Effector memory CD8-positive, alpha-beta T cell (primary cell): ENCODE measurements at regions not wholly inside any gene's neighbourhood (a gene's known extent, or its start where the extent isn't known, plus 50 kb on each side); places are given as distances from the start of the nearest gene placed in this dataset.

Experiments used
- ATAC-seq: fragments of 150-1000 bp; cut with Tn5 transposase; replicated peaks from 2 replicates; pipeline ENCODE4 v1.10.0; 2021; ENCODE audit warnings: mild to moderate bottlenecking, moderate library complexity
- DNase-seq, 3 experiments: peaks; one replicate each; pipeline ENCODE4 v3.0.0; 2021
- H3K27ac Mint-ChIP-seq, 2 donors: one replicate each; pipeline ENCODE4 v1.8.0; 2022; ENCODE audit warnings: mild to moderate bottlenecking in 2 of 2, mixed read lengths in 2 of 2, moderate library complexity in 2 of 2
- H3K27me3 Mint-ChIP-seq, 2 donors: one replicate each; pipeline ENCODE4 v1.8.0; 2022; ENCODE audit warnings: mixed read lengths in 2 of 2
- H3K36me3 Mint-ChIP-seq: one replicate; pipeline ENCODE4 v1.8.0; 2022; ENCODE audit warnings: mild to moderate bottlenecking, moderate library complexity, mixed read lengths; ENCODE audit not compliant: insufficient read depth
- H3K4me1 Mint-ChIP-seq, 2 donors: one replicate each; pipeline ENCODE4 v1.8.0; 2022; ENCODE audit warnings: low read depth in 2 of 2, mixed read lengths in 2 of 2
- H3K4me3 Mint-ChIP-seq, 2 donors: one replicate each; pipeline ENCODE4 v1.8.0; 2022; ENCODE audit warnings: mild to moderate bottlenecking in 2 of 2, mixed read lengths in 2 of 2, moderate library complexity in 2 of 2
- H3K9me3 Mint-ChIP-seq, 2 donors: one replicate each; pipeline ENCODE4 v1.8.0; 2022; ENCODE audit warnings: mixed read lengths in 2 of 2

DNA sequence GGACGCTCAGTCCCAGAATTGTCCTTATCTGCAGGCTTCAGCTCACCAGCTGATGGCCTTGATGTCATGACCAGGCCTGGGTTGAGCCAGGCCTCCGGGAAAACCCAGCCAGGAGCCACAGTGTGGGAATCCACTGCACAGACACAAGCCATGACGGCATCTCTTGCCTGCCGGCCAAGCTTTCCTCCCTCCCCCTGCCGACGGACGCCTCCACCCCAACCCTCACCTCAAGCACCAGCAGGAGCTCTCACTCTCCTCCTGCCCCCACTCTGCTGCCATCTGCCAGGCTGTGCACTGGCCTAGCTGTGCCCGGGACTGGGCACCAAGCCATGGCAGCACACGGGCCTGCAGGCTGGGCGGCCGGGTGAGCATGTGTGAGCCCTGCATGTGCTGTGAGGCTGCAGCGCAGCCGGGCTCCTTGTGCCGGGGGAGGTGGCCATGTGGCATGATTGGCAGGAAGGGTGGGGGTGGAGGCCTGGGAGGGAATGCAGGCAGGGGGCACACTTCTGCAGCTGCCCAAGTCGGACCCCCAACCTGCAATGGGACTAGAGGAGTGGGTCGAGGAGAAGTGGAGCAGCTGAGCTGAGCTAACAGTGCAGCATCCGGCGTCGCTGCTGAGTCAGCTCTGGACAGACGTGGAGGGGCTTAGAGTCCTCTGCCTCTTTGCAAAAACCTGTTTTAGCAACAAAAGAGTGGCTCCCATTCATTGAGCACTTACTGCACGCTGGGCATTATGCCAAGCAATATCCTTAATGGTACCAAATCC is 268.5 kb downstream of the CBLN1 start:
- no peak for ATAC-seq
- Mint-ChIP-seq H3K36me3 (no peaks in the 10 kb centered on the region), H3K27ac (no peak overlapping the region), H3K9me3 (peaks cover 3 to 19% of the 10 kb centered on the region in 2 donors), H3K4me3 (no peak overlapping the region), H3K4me1 (no peaks in the 10 kb centered on the region), H3K27me3 (no peaks in the 10 kb centered on the region)
- no peak for DNase-seq

GRCh38 chr16:49011901-49012300 is 269.7 kb downstream of the CBLN1 start:
- ATAC-seq = no peak
- Mint-ChIP-seq H3K4me3 (no peak overlapping the region), H3K4me1 (no peaks in the 10 kb centered on the region), H3K27ac (no peak overlapping the region), H3K27me3 (no peaks in the 10 kb centered on the region), H3K36me3 (no peaks in the 10 kb centered on the region), H3K9me3 (peaks cover 3 to 19% of the 10 kb centered on the region in 2 donors)
- no peak for DNase-seq

GRCh38 chr16:49010879-49011278 is 270.8 kb downstream of the CBLN1 start:
- Mint-ChIP-seq H3K4me3 (no peak overlapping the region), H3K9me3 (peaks cover 5 to 19% of the 10 kb centered on the region in 2 donors), H3K27ac (no peak overlapping the region), H3K36me3 (no peaks in the 10 kb centered on the region), H3K4me1 (no peaks in the 10 kb centered on the region), H3K27me3 (no peaks in the 10 kb centered on the region)
- ATAC-seq (no peak), DNase-seq (no peak)

DNA sequence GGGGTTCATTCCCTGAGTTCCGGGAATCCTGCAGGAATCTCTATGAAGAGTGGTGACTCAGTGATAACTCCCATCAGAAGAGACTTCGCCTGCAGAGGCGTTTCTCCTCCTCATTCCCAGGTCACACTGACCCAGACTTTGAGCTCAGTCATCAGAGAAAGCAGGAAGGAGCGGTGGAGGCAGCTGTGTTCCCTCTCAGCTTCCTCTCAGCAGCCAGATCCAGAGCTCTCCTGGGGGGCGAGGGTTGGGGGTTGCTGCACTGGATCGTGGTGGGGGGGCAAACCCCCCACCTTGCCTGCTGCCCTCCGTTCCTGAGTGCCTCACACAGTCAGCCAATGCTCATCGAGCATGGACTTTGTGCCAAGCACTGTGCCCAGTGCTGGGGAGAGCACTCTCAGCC is 271.2 kb downstream of the CBLN1 start:
- Mint-ChIP-seq H3K27me3 (no peaks in the 10 kb centered on the region), H3K9me3 (peaks cover 5 to 19% of the 10 kb centered on the region in 2 donors), H3K4me3 (no peak overlapping the region), H3K4me1 (no peaks in the 10 kb centered on the region), H3K27ac (no peak overlapping the region), H3K36me3 (no peaks in the 10 kb centered on the region)
- DNase-seq (no peak), ATAC-seq (no peak)

GRCh38 chr16:49009204-49009603 is 272.4 kb downstream of the CBLN1 start:
- no peak for ATAC-seq
- Mint-ChIP-seq H3K4me1 (no peaks in the 10 kb centered on the region), H3K36me3 (no peaks in the 10 kb centered on the region), H3K4me3 (no peak overlapping the region), H3K27ac (no peak overlapping the region), H3K9me3 (peaks cover 2 to 12% of the 10 kb centered on the region in 2 donors), H3K27me3 (no peaks in the 10 kb centered on the region)
- no peak for DNase-seq

GRCh38 chr16:49003992-49004391 is 277.6 kb downstream of the CBLN1 start:
- ATAC-seq (no peak), DNase-seq (no peak)
- Mint-ChIP-seq H3K9me3 (peaks cover 5 to 9% of the 10 kb centered on the region in 2 donors), H3K36me3 (no peaks in the 10 kb centered on the region), H3K27me3 (no peaks in the 10 kb centered on the region), H3K4me1 (no peaks in the 10 kb centered on the region), H3K27ac (no peak overlapping the region), H3K4me3 (no peak overlapping the region)

- no peak overlapping the region for H3K27ac Mint-ChIP-seq
- peaks cover 8 to 9% of the 10 kb centered on the region in 2 donors for H3K9me3 Mint-ChIP-seq
- H3K27me3 Mint-ChIP-seq = no peaks in the 10 kb centered on the region
- no peaks in the 10 kb centered on the region for H3K36me3 Mint-ChIP-seq
- no peak for DNase-seq
- no peak overlapping the region for H3K4me3 Mint-ChIP-seq
- no peak for ATAC-seq
- H3K4me1 Mint-ChIP-seq = no peaks in the 10 kb centered on the region
Observed at GRCh38 chr16:49003022-49003421, 278.6 kb downstream of the CBLN1 start.

GRCh38 chr16:49000594-49000993 is 281.0 kb downstream of the CBLN1 start:
- Mint-ChIP-seq H3K4me1 (no peaks in the 10 kb centered on the region), H3K4me3 (no peak overlapping the region), H3K9me3 (peaks cover 11 to 20% of the 10 kb centered on the region in 2 donors), H3K27me3 (no peaks in the 10 kb centered on the region), H3K27ac (no peak overlapping the region), H3K36me3 (peaks cover 6% of the 10 kb centered on the region)
- DNase-seq = no peak
- no peak for ATAC-seq

DNA sequence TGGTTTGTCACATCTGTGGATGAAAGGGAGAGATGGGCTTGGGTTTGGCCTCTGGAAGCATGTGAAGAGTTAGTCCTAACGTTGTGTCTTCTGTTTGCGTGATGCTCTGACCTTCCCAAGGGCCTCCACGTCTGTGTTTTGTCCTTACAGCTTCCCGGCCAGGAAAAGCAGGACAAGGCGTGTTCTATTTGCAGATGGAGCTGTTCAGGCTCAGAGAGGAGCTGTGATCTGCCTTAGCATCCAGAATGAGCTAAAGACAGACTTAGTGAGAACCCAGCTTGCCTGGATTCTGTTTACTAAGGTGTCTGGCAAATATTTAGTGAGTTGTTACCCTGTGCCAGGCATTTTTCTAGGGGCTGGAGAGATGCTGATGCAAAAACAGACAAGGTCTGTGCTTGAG is 282.1 kb downstream of the CBLN1 start:
- no peak overlapping the region for H3K4me3 Mint-ChIP-seq
- H3K9me3 Mint-ChIP-seq = peaks cover 11 to 26% of the 10 kb centered on the region in 2 donors
- H3K27ac Mint-ChIP-seq = no peak overlapping the region
- H3K27me3 Mint-ChIP-seq = no peaks in the 10 kb centered on the region
- no peaks in the 10 kb centered on the region for H3K4me1 Mint-ChIP-seq
- ATAC-seq (no peak), DNase-seq (no peak)
- H3K36me3 Mint-ChIP-seq = peaks cover 6% of the 10 kb centered on the region

DNA sequence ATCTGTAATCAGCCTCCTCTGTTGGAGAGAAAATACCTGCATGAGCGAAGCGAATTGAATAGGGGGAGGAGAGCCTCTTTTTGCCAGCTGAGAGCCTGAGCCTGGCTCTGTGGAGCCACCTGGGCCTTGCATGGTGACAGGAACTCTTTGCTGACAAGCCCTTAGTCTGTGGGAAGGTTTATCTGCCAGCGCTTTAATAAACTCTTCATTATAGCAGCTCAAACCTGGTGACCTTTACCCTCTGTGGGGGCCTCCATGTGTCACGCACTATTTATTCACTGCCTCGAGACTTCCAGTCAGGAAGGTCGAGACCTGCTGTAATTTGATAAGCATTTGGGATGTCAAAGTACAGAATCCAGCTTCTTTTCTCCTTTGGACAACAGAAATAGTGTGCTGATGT is 282.6 kb downstream of the CBLN1 start:
- peaks cover 13 to 25% of the 10 kb centered on the region in 2 donors for H3K9me3 Mint-ChIP-seq
- H3K27ac Mint-ChIP-seq = no peak overlapping the region
- peaks cover 6% of the 10 kb centered on the region for H3K36me3 Mint-ChIP-seq
- no peaks in the 10 kb centered on the region for H3K27me3 Mint-ChIP-seq
- no peak for DNase-seq
- no peak for ATAC-seq
- H3K4me3 Mint-ChIP-seq = no peak overlapping the region
- H3K4me1 Mint-ChIP-seq = no peaks in the 10 kb centered on the region

DNA sequence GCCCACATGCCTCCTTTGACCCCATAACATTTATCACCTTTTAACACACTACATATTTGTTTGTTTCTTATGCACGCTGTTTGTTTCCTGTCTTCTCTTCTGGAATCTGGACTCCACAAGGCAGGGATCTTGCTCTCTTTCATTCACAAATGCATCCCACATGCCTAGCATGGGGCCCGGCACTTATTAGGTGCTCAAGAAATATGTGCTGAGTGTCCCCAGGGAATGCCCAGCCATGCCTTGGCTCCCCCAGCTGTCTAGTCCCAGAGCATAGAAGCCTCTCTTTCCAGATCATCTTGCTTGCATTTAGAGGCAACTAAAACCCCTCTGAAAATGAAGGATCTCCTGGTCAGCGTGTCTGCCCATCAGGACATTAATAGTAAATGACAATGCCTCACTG is 283.7 kb downstream of the CBLN1 start:
- Mint-ChIP-seq H3K27me3 (no peaks in the 10 kb centered on the region), H3K36me3 (peaks cover 6% of the 10 kb centered on the region), H3K4me3 (no peak overlapping the region), H3K27ac (no peak overlapping the region), H3K4me1 (no peaks in the 10 kb centered on the region), H3K9me3 (peaks cover 9 to 21% of the 10 kb centered on the region in 2 donors)
- DNase-seq (no peak), ATAC-seq (no peak)

GRCh38 chr16:48997081-48997615 is 284.5 kb downstream of the CBLN1 start:
- Mint-ChIP-seq H3K4me1 (no peaks in the 10 kb centered on the region), H3K9me3 (peaks cover 6 to 21% of the 10 kb centered on the region in 2 donors), H3K4me3 (no peak overlapping the region), H3K27ac (no peak overlapping the region), H3K36me3 (peaks cover 6% of the 10 kb centered on the region), H3K27me3 (no peaks in the 10 kb centered on the region)
- ATAC-seq (no peak), DNase-seq (no peak)

DNA sequence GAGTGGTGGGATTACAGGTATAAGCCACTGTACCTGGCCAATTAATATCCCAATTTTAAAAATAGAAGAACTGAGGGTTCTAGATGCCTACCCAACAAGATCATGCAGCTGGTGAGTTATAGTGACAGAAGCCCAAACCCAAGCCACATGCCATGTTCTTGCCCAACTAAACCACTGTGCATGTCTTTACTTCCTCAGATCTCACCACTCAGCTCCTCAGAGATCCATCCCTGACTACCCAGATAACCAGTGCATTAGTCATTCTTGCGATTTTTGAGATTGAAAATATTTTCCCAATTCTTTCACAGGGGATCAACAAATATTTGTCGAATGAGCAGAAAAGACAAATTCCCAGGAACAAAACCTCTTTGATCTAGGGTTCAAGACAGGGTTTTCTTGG is 303.1 kb downstream of the CBLN1 start:
- Mint-ChIP-seq H3K4me1 (no peaks in the 10 kb centered on the region), H3K4me3 (no peak overlapping the region), H3K27ac (no peak overlapping the region), H3K27me3 (no peaks in the 10 kb centered on the region), H3K9me3 (peaks cover 6 to 24% of the 10 kb centered on the region in 2 donors), H3K36me3 (no peaks in the 10 kb centered on the region)
- ATAC-seq (no peak), DNase-seq (no peak)

- Mint-ChIP-seq H3K4me3 (no peak overlapping the region), H3K9me3 (peaks cover 4 to 8% of the 10 kb centered on the region in 2 donors), H3K36me3 (no peaks in the 10 kb centered on the region), H3K27me3 (no peaks in the 10 kb centered on the region), H3K27ac (no peak overlapping the region), H3K4me1 (no peaks in the 10 kb centered on the region)
- no peak for DNase-seq
- ATAC-seq = no peak
Observed at GRCh38 chr16:48972236-48972635, 309.4 kb downstream of the CBLN1 start.
